NOMO-1 treated with DMSO at 0.1 percent for 48 hours (cell line): ENCODE measurements at regions not wholly inside any gene's neighbourhood (a gene's known extent, or its start where the extent isn't known, plus 50 kb on each side); places are given as distances from the start of the nearest gene placed in this dataset.
"Not testable (repeated sequence)": the region's sequence is repeated elsewhere in the genome, so short reads cannot be mapped to it uniquely, and the experiment has no call there.

ENCODE experiments used
- DNase-seq: peaks from one replicate; lab custom pipeline; 2025; ENCODE audit not compliant: unreplicated experiment; lab: John Stamatoyannopoulos, UW

DNA sequence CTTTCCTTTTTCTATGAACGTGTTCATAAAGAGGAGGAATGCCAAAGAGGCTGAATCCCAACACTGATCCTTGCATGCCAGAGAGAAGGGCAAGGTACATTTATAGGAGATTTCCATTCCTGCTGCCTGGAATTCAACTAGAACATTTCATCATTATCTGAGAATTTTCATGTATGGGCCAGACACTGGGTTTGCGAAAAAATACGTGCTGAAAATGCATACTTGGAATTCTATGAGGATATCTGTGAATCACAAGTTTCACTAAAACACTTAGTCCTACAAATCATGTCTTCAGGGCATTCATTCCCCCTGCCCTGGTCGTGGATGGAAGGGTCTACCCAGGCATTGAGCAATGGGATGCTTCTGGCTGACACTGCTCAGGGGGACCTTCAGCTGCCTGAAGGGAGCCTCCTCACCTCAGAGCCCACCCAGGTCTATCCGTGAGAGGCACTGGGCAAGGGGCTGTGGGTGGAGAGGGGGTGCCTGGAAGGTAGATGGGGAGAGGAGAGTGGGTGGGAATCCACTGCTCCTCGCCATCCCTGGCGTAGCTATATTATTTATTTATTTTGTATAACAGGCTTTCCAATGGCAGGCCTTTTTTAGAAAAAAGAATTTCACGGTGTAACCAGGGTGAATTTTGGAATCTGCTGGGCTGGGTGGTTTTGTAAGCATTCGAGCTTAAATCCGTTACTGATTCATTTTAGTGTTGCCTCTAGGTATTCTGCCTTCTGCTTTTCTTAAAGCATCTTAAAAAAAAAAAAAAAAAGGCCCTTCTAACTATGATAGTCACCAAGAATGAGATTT is 560.6 kb upstream of the ID2 start:
- DNase-seq = no peak

DNA sequence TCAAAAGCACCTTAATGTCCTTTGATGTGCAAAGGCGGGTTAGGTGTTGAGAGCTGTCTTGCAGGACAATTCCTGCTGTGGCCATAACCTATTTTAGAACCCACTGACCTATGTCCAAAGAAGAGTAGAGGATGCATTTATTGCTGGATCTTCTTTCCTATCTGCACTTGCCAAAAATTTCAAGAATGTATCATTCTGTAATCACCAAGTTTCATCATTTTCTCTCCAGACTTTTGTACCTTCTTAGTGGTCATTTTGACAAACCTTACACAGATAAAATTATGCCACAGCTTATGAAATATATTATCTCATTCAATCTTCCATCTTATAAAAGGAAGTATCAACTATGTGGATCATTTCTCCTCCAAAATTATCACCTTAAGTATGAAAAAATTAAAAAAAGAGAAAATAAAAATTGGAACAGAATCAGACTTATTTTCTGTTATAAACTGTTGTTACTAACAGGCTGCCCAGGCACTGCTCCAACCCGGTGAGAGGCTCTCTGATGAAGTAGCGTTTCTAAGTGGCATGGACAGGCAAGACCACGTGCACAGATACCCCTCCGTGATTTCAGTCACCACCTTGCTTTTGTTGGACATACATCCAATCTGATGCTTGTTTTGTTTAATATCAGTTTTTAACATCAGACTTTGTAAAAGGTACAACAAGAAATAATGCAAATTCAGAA is 559.9 kb upstream of the ID2 start:
- DNase-seq = no peak

GRCh38 chr2:8122520-8122919 is 559.3 kb upstream of the ID2 start:
- no peak for DNase-seq

DNA sequence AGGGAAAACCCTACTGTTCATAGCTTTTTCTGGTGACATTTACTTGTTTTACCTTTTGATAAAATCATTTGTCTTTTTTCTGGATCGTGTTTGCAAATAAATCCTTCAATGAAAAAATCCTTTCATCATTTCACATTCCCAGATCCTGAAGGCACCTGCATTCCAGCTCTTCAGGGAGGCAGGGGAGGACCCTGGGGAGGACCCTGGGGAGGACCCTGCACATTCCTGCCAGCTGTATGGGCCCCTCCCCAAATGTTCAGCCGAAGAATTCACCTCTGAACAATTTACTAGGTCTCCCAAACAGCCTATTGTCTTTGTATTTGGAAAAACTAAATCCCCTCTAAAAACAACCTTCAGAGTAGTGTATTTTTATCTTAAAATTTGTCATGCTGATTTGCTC is 558.4 kb upstream of the ID2 start:
- DNase-seq = no peak

DNA sequence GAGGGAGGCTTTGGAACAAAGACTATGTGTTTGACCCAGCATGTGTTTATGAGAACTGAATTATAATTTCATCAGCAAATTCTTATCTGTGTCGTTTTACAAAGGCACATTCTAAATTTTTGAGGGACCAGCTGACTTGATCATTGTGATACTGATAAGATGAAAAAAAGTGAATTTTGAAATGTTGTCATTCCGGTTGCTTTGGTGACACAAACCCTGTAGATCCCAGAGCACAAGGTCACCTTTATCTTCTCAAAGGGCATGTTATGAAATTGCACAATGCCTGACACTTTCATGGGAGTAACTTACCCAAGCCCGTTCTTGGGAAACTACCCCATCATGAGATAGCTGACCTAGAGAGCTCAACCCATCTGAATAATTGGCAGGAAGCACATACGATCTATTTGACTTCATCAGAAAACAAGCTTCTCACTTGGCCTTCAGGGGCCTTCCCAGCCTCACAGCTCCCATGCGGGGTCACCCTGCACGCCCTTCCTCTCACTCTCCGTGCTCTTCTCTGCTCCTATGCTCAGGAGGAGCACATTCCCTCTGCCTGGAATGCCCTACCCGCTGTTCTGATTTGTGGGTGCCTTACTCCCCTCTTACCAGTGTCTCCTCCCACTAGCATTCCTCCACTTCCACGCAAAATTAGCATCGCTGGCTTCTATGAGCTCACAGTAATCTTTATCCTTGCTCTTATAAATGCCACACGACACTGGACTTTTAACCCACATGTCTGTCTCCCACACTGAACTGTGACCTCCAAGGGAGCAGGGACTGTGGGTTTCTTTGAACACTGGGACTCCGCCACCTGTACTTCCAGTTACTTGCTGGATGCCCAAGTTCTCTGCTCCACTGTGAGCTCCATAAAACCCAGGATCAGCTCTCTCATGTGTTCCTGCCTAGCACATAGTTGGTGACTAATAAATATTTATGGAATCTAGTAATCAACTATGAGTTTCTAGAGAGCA is 555.8 kb upstream of the ID2 start:
- DNase-seq = no peak

GRCh38 chr2:8126783-8127182 is 555.1 kb upstream of the ID2 start:
- DNase-seq = no peak

- DNase-seq = not testable (repeated sequence)
These were observed 550.4 kb upstream of the ID2 start for GRCh38 chr2:8131423-8131822.

DNA sequence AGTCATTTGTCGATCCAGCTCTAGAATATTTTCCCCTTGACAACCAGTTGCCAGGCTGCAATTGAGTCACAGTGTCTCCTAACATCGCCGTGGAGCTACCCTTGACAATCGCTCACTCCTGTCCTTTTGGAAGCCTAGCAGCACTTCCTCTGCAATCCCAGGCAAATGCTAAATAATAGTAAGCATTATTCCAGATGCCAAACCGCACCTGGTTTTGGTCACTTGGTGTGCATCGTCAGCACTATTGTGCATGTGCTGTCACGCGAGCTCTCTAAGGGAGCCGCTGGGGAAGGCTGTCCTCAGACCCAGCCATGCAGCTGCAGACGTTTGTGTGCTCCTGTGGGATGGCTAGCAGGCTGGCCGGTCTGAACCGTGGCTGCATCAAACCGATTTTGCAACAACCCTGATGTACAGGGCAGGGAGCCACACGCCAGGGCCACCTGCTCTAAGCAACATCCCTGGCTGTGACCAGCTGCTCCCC is 549.5 kb upstream of the ID2 start:
- no peak for DNase-seq

DNA sequence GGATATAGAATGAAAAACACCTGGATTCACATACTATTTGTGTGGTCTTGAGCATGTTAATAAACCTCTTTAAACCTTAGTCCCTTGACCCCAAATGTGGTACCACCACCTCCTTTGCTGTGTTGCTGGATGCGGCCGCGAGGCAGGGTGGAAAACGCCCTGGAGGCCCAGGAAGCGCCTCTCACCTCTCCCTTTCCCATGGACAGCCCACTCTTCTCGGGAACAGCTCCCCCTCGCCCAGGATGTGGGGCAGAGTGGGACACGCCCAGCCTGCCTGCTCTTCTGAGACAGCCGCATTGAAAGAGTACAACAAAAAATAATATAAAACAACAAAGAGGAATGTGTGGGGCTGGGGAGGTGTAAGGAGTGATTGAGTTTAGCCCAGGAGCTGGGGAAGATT is 549.0 kb upstream of the ID2 start:
- no peak for DNase-seq

DNA sequence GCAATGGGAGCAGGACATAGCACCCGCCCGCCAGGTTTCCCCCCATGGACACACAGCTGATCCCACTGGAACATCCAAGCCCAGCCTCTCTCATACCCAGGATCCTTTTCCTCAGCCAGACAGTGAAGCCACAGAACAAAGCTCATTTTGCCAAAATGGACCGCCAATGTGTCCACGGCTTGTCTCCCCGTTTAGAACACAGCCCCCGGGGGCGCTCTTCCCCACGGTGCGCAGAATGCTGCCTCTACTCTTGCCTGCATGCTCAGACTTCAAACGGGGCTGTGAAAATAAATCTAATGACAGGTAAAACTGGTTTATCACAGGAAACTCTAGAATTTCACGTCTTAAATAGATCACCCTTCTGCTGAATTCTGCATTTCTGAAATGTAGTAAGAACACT is 548.5 kb upstream of the ID2 start:
- DNase-seq = no peak

DNA sequence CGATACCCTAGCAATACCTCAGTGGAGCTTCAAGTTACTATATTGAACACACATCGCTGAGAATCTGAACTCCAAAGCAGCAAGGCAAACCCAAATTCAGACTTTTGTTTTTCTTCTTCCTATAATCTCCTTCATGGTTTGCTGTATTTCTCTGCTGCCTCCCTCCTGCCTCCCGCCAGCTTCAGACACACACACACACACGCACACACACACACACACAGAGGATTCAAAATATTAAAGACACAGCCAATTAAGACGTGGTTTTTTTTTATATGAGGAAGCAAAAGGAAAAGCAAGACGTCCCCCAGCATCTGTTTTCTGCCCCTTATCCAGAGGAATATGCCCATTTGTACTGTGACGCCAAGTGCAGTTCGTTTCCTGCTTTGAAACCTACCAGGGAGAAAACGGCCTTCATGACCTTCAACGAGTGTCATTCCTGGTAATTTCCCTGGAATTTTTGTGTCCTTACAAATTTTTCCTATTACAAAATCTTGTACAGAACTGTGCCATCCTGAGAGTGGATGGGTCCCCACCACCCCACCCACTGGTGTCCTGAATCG is 547.9 kb upstream of the ID2 start:
- DNase-seq = no peak

- DNase-seq = no peak
These were observed 547.4 kb upstream of the ID2 start for GRCh38 chr2:8134473-8134932.

DNA sequence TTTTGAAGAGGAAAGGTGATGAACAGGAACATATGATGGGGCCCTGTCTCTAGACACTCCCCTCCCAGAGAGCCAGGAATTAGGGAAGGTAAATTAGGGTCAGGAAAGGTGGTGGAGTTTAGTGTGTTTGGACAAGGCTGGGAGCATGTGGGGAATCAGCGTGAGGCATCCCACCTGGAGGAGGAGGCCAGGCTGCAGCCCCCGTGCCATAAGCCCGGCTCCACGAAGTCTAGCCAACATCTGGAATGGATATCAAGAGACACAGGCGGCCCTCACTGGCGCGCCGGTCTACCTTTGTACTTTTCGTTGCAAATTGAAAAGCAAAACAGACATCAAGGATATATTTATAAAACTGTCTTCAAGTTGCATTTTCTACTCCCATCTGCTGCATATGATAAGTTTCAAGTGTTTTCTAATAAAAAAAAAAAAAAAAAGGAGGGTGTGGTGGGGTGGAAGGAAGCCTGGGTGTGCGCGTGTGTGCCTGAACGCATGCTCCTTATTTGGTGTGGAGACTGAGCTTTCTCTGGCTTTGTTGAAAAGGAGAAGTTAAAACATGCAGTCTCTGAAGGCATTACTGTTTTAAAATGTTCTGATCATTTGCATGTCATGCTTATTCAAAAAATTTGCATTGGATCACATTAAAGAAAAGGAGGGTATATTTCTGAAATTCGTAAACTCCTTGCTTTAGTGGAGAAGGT is 546.7 kb upstream of the ID2 start:
- peak; percentile 26 for DNase-seq

DNA sequence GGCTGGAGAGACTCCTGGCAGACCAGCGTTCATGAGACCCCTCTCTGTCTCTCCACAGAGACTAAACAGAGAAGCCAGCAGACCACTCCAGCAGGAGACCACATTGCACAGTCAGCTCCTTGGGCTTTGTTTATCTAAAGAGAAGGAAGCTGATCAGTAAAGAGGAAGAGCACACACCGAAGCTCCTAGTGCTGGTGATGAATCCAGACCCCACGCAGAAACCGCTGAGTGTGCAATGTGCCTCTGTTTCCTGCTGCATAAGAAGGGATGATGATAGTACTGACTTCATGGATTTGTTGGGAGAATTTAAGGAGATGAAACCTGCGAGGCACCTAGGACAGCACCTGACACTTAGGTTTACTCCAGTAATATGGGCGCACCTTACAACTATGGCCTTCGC is 544.1 kb upstream of the ID2 start:
- no peak for DNase-seq

DNA sequence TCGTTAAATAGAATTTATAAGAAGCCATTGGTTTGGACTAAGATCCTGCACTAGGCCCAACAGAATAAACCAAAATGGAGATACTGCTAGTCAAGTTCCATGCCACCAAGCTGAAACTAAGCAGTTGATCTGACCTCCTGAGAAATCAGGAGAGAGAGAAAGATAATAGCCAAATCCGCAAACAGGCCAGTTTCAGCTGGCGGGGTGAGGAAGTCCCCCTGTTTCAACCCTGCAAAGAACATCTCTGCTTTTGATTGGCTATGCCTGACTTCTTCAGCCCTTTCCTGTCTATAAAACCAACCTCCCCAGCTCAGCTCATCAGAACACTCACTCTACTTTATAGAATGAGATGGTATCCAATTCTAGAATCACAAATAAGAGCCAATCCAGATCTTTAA is 543.3 kb upstream of the ID2 start:
- DNase-seq = no peak

DNA sequence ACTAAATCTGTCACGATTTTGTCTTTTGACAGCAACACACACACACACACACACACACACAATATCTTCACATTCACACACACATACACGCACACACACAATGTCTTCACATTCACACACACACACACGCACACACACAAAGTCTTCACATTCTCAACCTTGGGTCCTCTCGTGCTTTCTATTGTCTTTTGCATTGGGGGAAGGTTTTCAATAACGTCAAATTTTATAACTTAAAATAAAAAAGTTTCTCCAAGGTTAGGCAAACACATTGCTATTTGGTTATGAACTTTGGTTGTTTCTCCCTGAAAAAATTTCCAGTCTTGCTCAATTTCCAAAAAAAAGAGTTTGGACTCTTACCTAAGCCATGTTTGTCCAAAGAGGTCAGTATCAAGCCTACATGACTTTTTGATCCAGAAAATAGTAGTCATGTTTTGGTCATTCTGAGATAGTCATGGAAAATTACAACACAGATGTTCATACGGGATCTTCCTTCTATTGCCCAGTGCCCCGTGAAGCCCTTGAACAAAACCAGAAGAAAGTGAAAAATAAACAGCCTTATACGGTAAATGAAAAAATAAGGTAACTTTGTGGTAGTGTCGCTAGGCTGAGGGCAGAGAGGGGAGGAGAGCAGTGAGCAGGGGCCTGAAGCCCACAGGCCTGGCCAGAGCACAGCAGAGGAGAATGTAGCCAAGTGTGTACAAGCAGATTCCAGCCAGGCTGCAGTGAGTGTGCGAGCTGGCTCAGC is 542.8 kb upstream of the ID2 start:
- no peak for DNase-seq

GRCh38 chr2:8139668-8140200 is 542.1 kb upstream of the ID2 start:
- DNase-seq = no peak

DNA sequence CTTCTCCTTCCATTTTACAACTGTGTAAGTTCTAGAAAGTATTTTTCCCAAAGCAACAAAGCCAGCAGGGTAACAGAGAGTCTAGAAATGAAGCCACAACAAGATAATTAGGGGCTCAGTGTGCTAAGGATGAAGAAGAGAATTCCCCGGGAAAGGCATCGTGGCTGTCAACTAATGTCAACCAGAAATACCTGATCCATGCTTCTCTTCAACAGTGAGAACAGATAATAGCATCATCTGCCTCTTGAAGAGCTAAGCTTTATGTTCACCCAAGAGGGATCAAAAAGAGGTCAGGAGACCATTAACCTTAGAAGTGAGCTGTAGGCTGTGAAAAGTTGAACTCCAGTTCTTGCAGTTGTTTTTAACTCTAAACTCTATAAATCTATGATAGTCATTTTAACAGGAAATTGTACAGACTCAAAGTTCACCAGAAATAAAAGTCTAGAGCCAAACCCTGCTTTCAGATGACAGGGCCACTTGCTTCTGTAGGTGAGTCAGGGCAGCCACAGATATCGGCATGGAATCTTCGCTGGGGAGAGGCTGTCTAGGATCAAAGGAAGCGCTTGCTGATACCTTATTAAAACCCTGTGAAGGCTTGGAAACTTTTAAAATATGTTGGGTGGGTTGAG is 540.7 kb upstream of the ID2 start:
- no peak for DNase-seq

DNA sequence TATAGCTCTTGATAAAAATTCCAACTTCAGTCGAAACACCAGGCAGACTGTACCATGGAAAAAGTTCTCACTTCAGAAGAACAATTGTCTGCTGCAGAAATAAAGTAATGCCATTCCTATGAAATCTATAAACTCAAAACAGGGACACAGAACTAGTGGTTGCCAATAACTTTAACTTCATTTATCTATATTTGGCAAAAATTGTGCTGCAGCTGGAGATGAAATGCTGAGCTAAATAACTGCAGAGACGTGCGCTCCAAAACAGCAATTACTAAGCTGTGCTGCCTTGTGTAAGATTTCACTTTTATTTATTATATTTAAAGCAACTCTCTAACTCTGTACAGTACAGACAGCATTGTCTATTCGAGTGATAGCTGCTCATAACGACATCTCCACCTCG is 540.1 kb upstream of the ID2 start:
- no peak for DNase-seq
